ENCODE measurements at regions not wholly inside any gene's neighbourhood (a gene's known extent, or its start where the extent isn't known, plus 50 kb on each side); places are given as distances from the start of the nearest gene placed in this dataset.

GRCh38 chr11:11083441-11083840, 225.6 kb upstream of the ZBED5 start:
- TF ChIP-seq FOXM1 (IDR thresholded peaks at IDR 0.05; ENCODE audit: borderline replicate concordance) (no peak), L3MBTL2 (conservative IDR thresholded peaks at IDR 0.05) (no peak), HDGF (IDR thresholded peaks at IDR 0.05; ENCODE audit: borderline replicate concordance) (no peak)
